HepG2 (cell line): ENCODE measurements at regions not wholly inside any gene's neighbourhood (a gene's known extent, or its start where the extent isn't known, plus 50 kb on each side); places are given as distances from the start of the nearest gene placed in this dataset.
A peak's percentile ranks its signal among the peaks of the same experiment; 100 is the strongest.
"Not testable (repeated sequence)": the region's sequence is repeated elsewhere in the genome, so short reads cannot be mapped to it uniquely, and the experiment has no call there.

ENCODE experiments used
- ATAC-seq: fragments of 200-7000 bp; cut with Tn5 transposase; 3 replicates; pipeline ENCODE4 v1.9.1; 2020; ENCODE audit warnings: mild to moderate bottlenecking, moderate library complexity
- BruUV-seq: library from RNA; stranded (reverse); fragments of 400-500 nt; replicated peaks from 2 replicates; lab custom pipeline; 2021; lab: Mats Ljungman, UMichigan
- CTCF ChIA-PET: fragments of 300-600 bp; formaldehyde crosslinking; extraction: SDS; loops from one replicate; lab custom pipeline; 2021; ENCODE audit warnings: low total read pairs, inconsistent platforms, low intra/inter-chr PET ratio; lab: Yijun Ruan, JAX
- POLR2A ChIA-PET: fragments of 350-600 bp; sonication (Branson Sonifier 250); formaldehyde crosslinking; loops from one replicate; lab custom pipeline; 2020; ENCODE audit warnings: antibody characterized with exemption, inconsistent platforms; lab: Yijun Ruan, JAX
- DNase-seq: peaks from one replicate; pipeline ENCODE4 v3.0.0-alpha.2; 2015; ENCODE audit warnings: low spot score
- FAIRE-seq: peaks from 3 replicates; lab custom pipeline; 2011; peaks lifted over from hg19 to GRCh38; lab: Jason Lieb, UNC
- H2AFZ ChIP-seq: one replicate; pipeline ENCODE4 v1.6.1; 2011; ENCODE audit warnings: low read length, inconsistent platforms
- H3K27ac ChIP-seq: fragments of 300-600 bp; 3 replicates; pipeline ENCODE4 v1.8.0; 2011; ENCODE audit warnings: mixed run types, mild to moderate bottlenecking, mixed read lengths, low read length, inconsistent platforms; ENCODE audit not compliant: insufficient read depth; ENCODE audit errors: extremely low read length
- H3K27me3 ChIP-seq, 2 experiments: fragments of 200-600 bp in 1 of 2; 2 replicates in 1 of 2; 3 replicates in 1 of 2; pipeline versions ENCODE4 v1.6.0 to v1.8.0; 2011; ENCODE audit warnings: low read length in 2 of 2, mild to moderate bottlenecking in 2 of 2, moderate library complexity in 2 of 2, inconsistent platforms in 1 of 2; ENCODE audit not compliant: insufficient read depth in 2 of 2, control insufficient read depth in 1 of 2
- H3K36me3 ChIP-seq, 2 experiments: fragments of 200-600 bp in 1 of 2; replicated peaks in 1 of 2; 2 replicates in 1 of 2; 3 replicates in 1 of 2; pipeline versions ENCODE4 v1.5.1 to v1.8.0; 2011; ENCODE audit warnings: low read length in 2 of 2, inconsistent platforms in 1 of 2; ENCODE audit not compliant: insufficient read depth in 2 of 2, control insufficient read depth in 1 of 2
- H3K4me1 ChIP-seq: 2 replicates; pipeline ENCODE4 v1.5.1; 2012; ENCODE audit warnings: low read length, inconsistent platforms; ENCODE audit not compliant: insufficient read depth
- H3K4me2 ChIP-seq: 2 replicates; pipeline ENCODE4 v1.6.0; 2011; ENCODE audit warnings: low read depth, low read length, inconsistent platforms
- H3K4me3 ChIP-seq, 3 experiments: fragments of 200-600 bp in 1 of 3; sonication (generic), shearing (Covaris generic) in 1 of 3; replicated peaks in 1 of 3; 2 replicates each; pipeline ENCODE4 v1.5.1; 2011 to 2016; ENCODE audit warnings: low read length in 3 of 3, inconsistent platforms in 2 of 3, low read depth in 2 of 3, mild to moderate bottlenecking in 2 of 3, control low read depth in 1 of 3, mixed read lengths in 1 of 3; ENCODE audit not compliant: insufficient read depth in 1 of 3
- H3K79me2 ChIP-seq: one replicate; pipeline ENCODE4 v1.6.1; 2011; ENCODE audit warnings: low read length, inconsistent platforms; ENCODE audit not compliant: insufficient read depth
- H3K9ac ChIP-seq: 2 replicates; pipeline ENCODE4 v1.6.0; 2011; ENCODE audit warnings: mild to moderate bottlenecking, low read depth, low read length, inconsistent platforms; ENCODE audit not compliant: insufficient read depth
- H3K9me3 ChIP-seq: 2 replicates; pipeline ENCODE4 v1.5.1; 2012; ENCODE audit warnings: mild to moderate bottlenecking, low read length
- H4K20me1 ChIP-seq: 2 replicates; pipeline ENCODE4 v1.6.0; 2011; ENCODE audit warnings: inconsistent platforms, mild to moderate bottlenecking, low read length, moderate library complexity; ENCODE audit not compliant: insufficient read depth
- CCDC6 ChIP-seq: sonication (generic); formaldehyde crosslinking; IDR thresholded peaks from 2 replicates; pipeline ENCODE4 v1.8.1; 2022; ENCODE audit warnings: mild to moderate bottlenecking, missing genetic modification reagents, moderate library complexity
- HNF4A ChIP-seq: sonication (generic); formaldehyde crosslinking; IDR thresholded peaks from 2 replicates; pipeline ENCODE4 v1.4.0; 2020; ENCODE audit warnings: missing genetic modification reagents
- KDM3A ChIP-seq: IDR thresholded peaks from 2 replicates; pipeline ENCODE4 v1.6.1; 2018; ENCODE audit warnings: low read depth, missing compliant biosample characterization
- MTA3 ChIP-seq: sonication (generic); formaldehyde crosslinking; IDR thresholded peaks from 2 replicates; pipeline ENCODE4 v1.4.0; 2020; ENCODE audit warnings: missing genetic modification reagents
- NRL ChIP-seq: sonication (generic); formaldehyde crosslinking; IDR thresholded peaks from 2 replicates; pipeline ENCODE4 v1.5.0; 2020; ENCODE audit warnings: missing genetic modification reagents, mild to moderate bottlenecking, moderate library complexity, borderline replicate concordance
- PHB2 ChIP-seq: fragments of 450-650 bp; IDR thresholded peaks from 2 replicates; pipeline ENCODE4 v1.6.1; 2018; ENCODE audit not compliant: partially characterized antibody
- SYNCRIP ChIP-seq: fragments of 200-400 bp; formaldehyde crosslinking; IDR thresholded peaks from 2 replicates; pipeline ENCODE4 v1.6.1; 2018; ENCODE audit warnings: mild to moderate bottlenecking, low read depth, low read length; ENCODE audit not compliant: insufficient read depth
- ZNF788 ChIP-seq: sonication (generic); formaldehyde crosslinking; IDR thresholded peaks from 2 replicates; pipeline ENCODE4 v1.5.0; 2020; ENCODE audit warnings: mild to moderate bottlenecking, missing genetic modification reagents, borderline replicate concordance
- WGBS: methylation state at CpG from one replicate; pipeline ENCODE4 v1.1.6; 2017; ENCODE audit warnings: low lambda C conversion rate; 5-methylcytosine and 5-hydroxymethylcytosine counted together
- in situ Hi-C: cut with HindIII; loops from 2 replicates; pipeline ENCODE4 v1.10.0; 2017; ENCODE audit warnings: low pct_unique_long_range_greater_than_20kb; ENCODE audit not compliant: extremely low pct_ligation_motif_present
- intact Hi-C: fragments of 100-400 bp; cut with micrococcal nuclease; formaldehyde crosslinking; loops from one replicate; pipeline ENCODE4 v1.10.0; 2022; ENCODE audit not compliant: unreplicated experiment
- TF ChIP-seq, protein P1 (sequence below): sonication (generic); formaldehyde crosslinking; IDR thresholded peaks from 2 replicates; pipeline ENCODE4 v1.4.0; 2020; ENCODE audit warnings: missing genetic modification reagents, borderline replicate concordance
- TF ChIP-seq, protein P2 (sequence below), 2 experiments: fragments of 450-650 bp in 1 of 2; sonication (generic) in 1 of 2; formaldehyde crosslinking; IDR thresholded peaks; 2 replicates each; pipeline versions ENCODE4 v1.5.0 to v1.8.0; 2020 to 2022; ENCODE audit warnings: mild to moderate bottlenecking in 1 of 2, missing genetic modification reagents in 1 of 2

DNA sequence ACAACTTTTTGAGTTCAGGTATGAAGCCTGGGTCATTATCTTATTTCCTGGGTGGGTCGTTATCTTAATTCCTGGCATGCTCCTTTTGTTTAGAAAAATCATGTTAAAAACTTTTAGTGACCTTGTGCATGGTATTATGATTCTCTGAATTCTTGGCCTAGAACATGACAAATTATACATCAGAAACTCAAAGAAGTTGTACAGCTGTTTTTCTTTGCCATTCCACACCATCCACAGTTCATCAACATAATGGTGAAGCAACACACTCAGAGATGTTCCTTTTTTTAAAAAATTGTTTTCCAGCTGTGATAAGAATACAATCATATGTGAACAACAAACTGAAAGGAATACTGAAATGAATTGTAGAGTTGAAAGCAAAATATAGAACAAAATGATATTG is 149.2 kb upstream of the SEMA3D start (continued):
- TF ChIP-seq SYNCRIP (no peak), PHB2 (no peak)

DNA sequence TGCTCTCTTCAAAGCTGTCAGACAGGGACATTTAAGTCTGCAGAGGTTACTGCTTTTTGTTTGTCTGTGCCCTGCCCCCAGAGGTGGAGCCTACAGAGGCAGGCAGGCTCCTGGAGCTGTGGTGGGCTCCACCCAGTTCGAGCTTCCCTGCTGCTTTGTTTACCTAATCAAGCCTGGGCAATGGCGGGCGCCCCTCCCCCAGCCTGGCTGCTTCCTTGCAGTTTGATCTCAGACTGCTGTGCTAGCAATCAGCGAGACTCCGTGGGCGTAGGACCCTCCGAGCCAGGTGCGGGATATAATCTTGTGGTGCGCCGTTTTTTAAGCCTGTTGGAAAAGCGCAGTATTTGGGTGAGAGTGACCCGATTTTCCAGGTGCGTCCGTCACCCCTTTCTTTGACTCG is 148.3 kb upstream of the SEMA3D start:
- H2AFZ ChIP-seq, H4K20me1 ChIP-seq, H3K4me3 ChIP-seq, DNase-seq, H3K36me3 ChIP-seq, in situ Hi-C loops, H3K4me2 ChIP-seq, POLR2A ChIA-PET, H3K9me3 ChIP-seq, H3K4me1 ChIP-seq, H3K79me2 ChIP-seq, H3K27ac ChIP-seq, FAIRE-seq, H3K27me3 ChIP-seq, CTCF ChIA-PET, intact Hi-C loops, BruUV-seq, ATAC-seq, H3K9ac ChIP-seq: not testable (repeated sequence)
- WGBS: 68% methylated on average over 9 of the region's 15 CpGs
- TF ChIP-seq, protein P1, sequence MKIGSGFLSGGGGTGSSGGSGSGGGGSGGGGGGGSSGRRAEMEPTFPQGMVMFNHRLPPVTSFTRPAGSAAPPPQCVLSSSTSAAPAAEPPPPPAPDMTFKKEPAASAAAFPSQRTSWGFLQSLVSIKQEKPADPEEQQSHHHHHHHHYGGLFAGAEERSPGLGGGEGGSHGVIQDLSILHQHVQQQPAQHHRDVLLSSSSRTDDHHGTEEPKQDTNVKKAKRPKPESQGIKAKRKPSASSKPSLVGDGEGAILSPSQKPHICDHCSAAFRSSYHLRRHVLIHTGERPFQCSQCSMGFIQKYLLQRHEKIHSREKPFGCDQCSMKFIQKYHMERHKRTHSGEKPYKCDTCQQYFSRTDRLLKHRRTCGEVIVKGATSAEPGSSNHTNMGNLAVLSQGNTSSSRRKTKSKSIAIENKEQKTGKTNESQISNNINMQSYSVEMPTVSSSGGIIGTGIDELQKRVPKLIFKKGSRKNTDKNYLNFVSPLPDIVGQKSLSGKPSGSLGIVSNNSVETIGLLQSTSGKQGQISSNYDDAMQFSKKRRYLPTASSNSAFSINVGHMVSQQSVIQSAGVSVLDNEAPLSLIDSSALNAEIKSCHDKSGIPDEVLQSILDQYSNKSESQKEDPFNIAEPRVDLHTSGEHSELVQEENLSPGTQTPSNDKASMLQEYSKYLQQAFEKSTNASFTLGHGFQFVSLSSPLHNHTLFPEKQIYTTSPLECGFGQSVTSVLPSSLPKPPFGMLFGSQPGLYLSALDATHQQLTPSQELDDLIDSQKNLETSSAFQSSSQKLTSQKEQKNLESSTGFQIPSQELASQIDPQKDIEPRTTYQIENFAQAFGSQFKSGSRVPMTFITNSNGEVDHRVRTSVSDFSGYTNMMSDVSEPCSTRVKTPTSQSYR (CRISPR knock-in tag): peak; percentile 37; the same call in 1 of the 2 replicates

DNA sequence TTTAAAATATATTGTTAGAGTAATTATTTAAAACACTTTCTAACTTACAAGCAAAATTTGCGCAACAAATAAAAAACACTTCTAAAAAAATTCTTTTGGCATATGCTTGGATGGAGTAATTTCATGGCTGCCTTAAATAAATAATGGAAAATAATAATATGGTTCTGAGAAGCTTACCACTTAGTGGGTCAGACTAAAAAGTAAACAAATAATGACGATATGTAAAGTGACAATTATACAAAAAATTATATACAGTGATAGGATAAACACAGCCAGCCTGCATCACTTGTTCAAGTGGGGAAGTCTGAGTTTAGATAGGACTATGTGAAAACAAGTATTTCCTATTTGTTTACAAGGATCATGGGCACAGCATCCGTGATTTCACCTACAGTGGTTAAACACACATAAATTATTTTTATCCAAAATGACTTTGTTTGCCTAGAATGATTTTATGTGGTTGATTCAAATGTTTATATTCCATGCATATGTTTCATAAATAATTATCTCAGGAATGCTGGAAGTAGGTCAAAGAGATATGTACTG is 141.7 kb upstream of the SEMA3D start:
- Histone ChIP-seq H4K20me1 (no peaks in the 10 kb centered on the region), H3K4me1 (no peaks in the 10 kb centered on the region), H3K9ac (no peak overlapping the region), H3K36me3 (no peaks in the 10 kb centered on the region), H2AFZ (no peak overlapping the region), H3K4me3 (no peak overlapping the region), H3K27ac (no peak overlapping the region), H3K27me3 (no peaks in the 10 kb centered on the region), H3K79me2 (no peaks in the 10 kb centered on the region), H3K4me2 (no peak overlapping the region), H3K9me3 (no peaks in the 10 kb centered on the region)
- intact Hi-C loops (no loop called here), in situ Hi-C loops (no loop called here)
- DNase-seq: no peak
- FAIRE-seq: no peak
- TF ChIP-seq, protein P2, sequence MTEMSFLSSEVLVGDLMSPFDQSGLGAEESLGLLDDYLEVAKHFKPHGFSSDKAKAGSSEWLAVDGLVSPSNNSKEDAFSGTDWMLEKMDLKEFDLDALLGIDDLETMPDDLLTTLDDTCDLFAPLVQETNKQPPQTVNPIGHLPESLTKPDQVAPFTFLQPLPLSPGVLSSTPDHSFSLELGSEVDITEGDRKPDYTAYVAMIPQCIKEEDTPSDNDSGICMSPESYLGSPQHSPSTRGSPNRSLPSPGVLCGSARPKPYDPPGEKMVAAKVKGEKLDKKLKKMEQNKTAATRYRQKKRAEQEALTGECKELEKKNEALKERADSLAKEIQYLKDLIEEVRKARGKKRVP (CRISPR knock-in tag; IDR thresholded peaks at IDR 0.05): no peak
- no peak for TF ChIP-seq NRL (CRISPR knock-in tag)
- TF ChIP-seq CCDC6 (CRISPR knock-in tag): no peak
- TF ChIP-seq MTA3: no peak
- no peak for TF ChIP-seq KDM3A (CRISPR knock-in tag)
- TF ChIP-seq ZNF788 (CRISPR knock-in tag): no peak
- no peak for TF ChIP-seq HNF4A
- BruUV-seq: no TSS peak
- ChIA-PET POLR2A (no interaction called here), CTCF (no interaction called here)
- 14% methylated on average over 3 of the region's 3 CpGs for WGBS
- ATAC-seq: no peak
